NCI-H748 (cell line): ENCODE measurements at regions not wholly inside any gene's neighbourhood (a gene's known extent, or its start where the extent isn't known, plus 50 kb on each side); places are given as distances from the start of the nearest gene placed in this dataset.
"Not testable (repeated sequence)": the region's sequence is repeated elsewhere in the genome, so short reads cannot be mapped to it uniquely, and the experiment has no call there.

Source experiments
- DNase-seq: peaks from one replicate; lab custom pipeline; 2025; ENCODE audit not compliant: unreplicated experiment; lab: John Stamatoyannopoulos, UW

DNA sequence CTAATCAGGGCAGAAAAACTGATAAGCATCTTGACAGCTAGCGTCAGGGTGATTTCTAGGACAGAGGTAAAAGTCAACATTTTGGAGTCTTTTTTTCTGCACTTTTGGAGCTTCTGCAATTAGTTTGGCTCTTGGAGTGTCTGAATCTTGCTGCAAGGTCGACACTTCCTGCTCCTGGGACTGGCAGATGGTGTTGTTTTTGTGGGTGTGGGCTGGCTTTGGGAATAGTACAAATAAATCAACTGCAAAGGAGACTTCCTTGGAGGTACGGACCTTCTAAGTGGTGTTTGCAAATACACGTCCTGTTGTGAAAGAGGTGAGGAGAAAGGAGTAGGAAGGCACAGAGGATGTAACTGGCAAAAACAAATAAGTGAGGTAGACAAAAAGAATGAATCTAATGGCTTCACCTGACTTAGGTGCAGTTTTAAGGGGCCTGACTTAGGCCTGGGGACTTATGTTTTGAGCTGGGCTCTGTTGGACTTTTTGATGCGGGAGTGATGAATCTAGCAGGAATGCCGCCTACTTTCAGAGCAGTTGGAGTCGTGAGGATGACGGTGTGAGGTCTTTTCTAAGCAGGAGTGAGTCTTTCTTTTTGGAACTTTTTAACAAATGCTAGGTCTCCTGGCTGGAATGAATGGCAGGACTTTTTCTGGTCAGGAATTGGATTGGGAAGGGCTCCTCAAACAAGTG is 195.1 kb downstream of the OTOP1 start:
- DNase-seq, result not testable (repeated sequence)

DNA sequence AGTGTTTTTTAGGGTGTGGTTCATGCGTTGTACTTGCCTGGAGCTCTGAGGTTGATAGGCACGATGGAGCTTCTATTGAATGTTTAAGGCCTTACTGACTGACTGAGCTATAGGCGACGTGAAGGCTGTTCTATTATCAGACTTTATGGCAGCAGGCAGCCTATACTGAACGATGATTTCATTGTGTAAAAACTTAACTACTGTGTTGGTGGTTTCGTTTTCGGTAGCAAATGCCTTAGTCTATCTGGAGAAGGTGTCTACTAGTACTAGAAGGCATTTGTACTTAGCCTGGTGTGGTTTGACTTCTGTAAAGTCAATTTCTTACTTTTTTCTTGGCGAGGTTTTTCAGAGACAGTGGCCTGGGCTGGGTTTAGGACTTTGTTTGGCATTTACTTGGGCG is 194.4 kb downstream of the OTOP1 start:
- not testable (repeated sequence) for DNase-seq

DNA sequence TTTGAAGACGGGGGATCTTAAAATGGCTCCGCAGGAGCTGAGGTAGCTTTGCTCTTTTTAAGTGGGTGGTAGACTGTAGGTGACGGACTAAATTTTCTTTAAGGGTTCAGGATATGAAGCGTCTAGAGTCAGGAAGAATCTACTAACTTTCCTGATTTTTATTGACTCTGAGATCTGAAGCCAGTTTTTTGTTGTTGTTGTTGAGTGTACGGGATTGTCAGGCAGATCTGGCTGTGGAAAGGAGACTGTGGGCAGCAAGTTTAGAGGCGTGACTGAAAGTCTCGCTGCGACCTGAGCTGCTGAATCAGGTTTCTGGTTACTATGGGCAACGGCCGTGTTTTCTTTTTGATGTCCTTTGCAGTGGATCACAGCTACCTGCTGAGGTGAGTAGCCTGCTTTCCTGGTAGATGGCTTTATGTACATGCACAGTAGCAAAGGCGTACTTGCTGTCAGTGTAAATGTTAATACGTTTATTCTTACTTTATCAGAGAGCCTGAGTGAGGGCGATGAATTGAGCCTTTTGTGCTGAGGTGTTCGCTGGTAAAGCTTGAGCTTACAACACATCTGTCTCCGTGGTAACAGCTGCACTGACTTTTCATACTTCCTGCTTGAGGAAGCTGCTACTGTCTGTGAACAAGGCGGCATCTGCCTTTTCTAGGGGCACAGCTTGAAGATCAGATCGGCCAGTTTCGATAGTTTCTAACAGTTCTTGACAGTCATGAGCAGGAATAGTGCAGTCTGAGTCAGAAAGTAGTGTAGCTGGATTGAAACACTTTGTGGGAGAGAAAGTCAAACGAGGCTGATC is 193.7 kb downstream of the OTOP1 start:
- DNase-seq, result peak; percentile 8

DNA sequence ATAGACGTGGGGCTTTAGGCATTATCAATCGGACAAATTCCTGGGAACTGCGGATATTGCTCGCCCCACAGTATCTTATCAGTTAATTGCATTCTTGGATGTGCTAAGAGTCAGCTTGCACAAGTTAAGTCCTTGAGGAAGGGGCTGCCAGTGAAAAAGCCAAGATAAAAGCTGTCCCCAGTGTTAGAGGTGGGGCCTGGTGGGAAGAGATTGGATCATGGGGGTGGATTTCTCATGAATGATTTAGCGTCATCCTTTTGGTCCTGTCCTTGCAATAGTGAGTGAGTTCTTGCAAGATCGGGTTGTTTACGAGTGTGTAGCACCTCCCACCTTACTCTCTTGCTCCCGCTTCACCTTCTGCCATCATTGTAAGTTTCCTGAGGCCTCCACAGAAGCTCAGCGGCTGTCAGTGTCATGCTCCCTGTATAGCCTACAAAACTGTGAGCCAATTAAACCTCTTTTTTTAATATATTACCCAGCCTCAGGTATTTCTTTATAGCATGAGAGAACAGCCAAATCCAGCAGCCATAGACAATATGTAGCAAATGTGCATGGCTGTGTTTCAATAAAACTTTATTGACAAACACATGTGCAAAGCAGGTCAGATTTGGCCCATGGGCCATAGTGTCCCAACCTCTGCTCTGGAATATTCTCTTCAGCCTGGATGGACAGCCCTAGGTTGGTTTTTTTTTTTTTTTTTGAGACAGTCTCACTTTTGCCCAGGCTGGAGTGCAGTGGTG is 189.2 kb downstream of the OTOP1 start:
- DNase-seq, result not testable (repeated sequence)

DNA sequence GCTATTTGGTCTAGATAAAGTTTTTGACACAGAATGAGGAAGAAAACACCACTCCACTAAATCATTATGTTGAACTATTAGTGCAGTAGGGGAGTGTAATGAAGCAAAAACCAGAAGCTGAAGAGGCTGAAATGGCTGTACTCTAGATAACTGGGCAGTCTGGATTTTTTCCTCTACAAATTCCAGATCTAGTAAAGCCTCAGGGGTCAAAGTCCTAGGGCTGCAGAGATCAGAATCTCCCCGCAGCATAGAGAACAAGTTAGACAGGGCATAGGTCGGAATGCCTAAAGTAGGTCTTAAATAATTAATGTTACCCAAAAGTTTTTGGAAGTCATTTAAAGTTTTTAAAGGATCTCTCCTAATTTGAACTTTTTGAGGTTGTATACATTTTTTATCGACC is 180.9 kb downstream of the OTOP1 start:
- DNase-seq, result not testable (repeated sequence)

DNA sequence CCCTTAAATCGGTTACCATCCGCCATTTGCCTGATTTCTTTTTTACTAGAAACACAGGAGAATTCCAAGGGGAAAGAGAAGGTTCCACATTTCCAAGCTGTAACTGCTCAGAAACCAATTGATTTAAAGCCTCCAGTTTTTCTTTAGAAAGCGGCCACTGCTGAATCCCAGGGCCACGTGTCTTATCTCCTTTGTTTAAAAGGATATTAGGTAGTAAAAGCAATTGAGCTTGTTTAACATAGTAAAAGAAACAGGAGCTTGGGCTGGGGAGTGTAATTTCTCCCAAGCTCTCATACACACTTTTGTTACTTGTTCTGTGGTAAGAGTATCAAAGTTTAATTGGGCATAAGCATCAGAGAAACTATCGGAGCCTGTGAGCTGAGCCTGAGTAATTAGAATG is 180.0 kb downstream of the OTOP1 start:
- not testable (repeated sequence) for DNase-seq

DNA sequence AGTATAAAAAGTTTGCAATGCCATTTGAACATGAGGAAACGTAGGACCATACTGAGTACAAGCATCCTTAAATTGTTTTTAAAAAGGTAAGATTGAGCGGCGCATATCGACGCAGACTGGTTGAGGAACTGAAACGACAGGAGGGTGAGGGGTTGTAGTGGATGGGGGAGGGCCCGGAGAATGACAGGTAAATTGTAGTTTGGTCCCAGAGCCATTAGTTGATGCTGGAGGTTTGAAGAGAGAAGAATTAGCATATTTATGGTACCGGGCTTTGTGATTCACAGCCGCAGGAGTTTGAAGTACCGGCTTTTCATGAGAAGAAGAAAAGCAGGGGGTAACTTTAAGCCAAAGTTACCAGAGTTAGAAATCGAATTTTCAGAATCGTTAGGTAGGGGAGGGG is 179.5 kb downstream of the OTOP1 start:
- not testable (repeated sequence) for DNase-seq

DNA sequence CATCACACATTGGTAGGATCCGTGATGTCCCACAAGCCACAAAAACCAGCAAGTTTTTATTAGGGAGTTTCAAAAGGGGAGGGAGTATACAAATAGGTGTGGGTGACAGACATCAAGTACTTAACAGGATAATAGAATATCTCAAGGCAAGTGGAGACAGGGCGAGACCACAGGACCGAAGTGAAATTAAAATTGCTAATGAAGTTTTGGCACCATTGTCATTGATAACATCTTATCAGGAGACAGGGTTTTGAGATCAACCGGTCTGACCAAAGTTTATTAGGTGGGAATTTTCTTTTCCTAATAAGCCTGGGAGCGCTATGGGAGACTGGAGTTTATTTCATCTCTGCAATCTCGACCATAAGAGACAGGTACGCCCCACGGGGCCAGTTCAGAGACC is 178.5 kb downstream of the OTOP1 start:
- not testable (repeated sequence) for DNase-seq

DNA sequence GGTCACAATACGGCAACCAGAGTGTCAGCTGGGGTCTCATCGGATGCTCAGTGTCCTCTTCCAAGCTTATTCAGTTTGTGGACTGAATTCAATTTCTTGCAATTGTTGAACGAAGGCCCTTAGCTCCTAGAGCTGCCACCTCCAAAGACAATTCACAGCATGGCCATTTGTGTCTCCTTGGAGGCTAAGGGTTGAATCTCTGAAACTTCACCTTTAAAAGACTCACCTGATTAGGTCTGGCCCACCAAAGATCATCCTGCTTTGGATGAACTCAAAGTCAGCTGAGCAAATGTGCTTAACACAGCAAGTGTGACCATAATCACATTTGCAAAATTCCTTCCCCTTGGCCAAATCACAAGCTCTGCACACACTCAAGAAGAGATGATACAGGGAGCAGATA is 175.9 kb downstream of the OTOP1 start:
- not testable (repeated sequence) for DNase-seq

DNA sequence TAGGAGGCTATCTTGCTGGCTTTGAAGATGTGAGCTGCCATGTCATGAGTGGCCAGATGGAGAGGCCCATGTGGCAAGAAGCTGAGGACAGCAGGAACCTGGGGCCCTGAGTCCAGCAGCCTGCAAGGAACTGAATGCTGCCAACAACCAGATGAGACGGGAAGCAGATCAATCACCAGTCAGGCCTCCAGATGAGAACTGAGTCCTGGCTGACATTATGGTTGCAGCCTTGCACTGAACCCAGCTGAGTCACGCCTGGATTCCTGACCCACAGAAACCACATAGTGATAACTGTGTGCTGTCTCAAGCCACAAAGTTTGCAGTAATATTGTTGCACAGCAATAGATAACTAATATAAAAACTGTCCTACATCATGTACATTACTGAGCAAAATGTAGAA is 173.8 kb downstream of the OTOP1 start:
- DNase-seq, result not testable (repeated sequence)

DNA sequence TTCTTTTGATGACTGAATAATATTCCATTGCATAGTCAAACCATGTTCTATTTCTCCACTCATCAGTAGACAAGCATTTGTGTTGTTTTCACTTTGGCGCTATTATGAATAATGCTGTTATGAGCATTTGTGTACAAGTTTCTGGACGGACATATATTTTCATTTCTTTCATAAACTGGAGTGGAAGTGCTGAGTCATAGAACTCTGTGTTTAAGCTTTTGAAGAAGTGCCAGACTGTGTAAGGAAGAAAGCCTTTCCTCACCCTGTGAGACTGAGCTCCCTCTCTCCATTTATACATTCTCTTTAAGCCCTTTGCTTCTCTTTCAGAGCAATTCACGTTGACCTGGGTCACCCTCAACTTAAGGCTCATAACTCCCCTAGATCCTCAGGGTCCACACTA is 169.5 kb downstream of the OTOP1 start:
- not testable (repeated sequence) for DNase-seq

DNA sequence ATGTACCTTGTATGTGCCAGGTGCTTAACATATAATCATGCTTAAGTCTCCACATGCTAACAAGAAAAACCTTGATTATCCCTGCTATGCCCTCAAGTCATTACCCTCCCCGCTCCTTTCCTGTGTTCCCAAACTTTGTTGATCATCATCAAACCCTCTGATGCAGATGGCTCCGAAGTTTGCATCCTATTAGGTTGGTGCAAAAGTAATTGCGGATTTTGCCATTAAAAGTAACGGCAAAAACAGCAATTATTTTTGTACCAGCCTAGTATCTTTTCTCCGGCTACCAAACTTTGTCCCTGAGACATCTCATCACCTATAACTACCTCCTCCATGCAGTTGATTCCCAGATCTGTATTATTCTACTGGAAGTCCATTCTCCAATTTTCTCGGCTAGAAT is 142.6 kb downstream of the OTOP1 start:
- DNase-seq, result not testable (repeated sequence)

DNA sequence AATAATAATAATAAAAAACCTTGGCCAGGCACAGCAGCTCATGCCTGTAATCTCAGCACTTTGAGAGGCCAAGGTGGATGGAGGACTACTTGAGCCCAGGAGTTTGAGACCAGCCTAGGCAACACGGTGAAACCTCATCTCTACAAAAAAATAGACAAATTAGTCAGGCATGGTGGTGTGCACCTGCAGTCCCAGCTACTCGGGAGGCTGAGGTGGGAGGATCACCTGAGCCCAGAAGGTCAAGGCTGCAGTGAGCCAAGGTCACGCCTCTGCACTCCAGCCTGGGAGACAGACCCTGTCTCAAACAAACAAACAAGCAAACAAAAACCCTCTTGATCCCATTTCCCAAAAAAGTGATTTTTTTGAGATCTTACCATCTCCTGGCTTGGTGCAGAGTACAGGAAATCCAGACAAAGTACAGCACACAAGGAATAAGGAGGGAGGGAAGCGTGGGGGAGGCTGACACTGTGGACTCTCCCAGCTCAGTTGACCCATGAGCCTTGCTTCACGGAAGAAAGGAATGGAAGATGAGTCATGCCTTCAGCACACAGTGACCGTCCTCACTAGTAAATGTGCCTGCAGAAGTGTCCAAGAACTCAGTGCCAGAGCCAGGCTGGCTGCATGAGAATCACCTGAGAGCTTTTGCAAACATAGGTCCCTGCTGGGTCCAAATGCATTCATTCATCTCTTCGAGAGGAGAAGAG is 136.9 kb downstream of the OTOP1 start:
- not testable (repeated sequence) for DNase-seq

DNA sequence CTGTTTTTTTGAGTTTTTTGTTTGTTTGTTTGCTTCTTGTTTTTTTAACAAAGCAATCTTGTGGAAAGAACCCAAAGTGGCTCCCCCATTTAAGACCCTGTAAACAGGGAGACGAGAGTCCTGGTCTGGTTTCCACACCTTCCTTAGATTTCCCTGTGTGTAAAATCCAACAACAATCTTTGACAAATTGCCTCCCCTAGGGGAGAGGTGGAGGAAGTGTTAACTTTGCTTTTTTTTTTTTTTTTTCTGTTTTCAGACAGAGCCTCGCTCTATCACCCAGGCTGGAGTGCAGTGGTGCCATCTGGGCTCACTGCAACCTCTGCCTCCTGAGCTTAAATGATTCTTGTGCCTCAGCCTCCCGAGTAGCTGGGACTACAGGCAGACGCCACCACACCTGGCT is 136.0 kb downstream of the OTOP1 start:
- not testable (repeated sequence) for DNase-seq

DNA sequence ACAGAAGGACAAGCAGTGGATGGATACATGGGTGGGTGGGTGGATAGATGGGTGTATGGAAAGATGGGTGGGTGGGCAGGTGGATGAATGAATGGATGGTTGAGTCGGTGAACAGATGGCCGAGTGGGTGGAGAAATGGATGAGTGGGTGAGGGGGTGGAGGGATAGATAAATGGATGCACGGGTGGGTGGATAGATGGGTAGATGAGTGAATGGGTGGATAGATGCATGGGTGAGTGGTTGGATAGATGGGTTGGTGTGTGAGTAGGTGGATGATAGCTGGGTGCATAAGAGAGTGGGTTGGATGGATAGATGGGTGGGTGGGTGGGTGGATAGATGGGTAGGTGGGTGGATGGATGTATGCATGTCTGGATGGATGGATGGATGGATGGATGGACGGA is 134.6 kb downstream of the OTOP1 start:
- DNase-seq, result not testable (repeated sequence)

DNA sequence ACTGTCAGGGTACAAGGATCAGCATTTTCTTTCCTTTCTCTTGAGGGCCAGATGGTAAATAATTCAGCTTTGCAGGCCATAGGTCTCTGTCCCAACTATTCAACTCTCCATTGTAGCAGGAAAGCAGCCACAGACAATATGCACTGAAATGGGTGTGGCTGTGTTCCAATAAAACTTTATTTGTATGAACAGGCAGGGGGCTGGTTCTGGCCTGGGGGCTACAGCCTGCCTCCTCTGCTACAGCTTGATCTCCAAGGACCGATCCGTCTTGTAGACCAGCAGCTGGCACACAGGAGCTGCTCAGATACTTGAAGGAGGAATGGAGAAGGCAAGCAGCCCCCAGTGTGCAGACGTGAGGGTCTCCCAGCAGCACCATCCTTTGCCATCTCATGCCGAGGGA is 127.1 kb downstream of the OTOP1 start:
- DNase-seq, result not testable (repeated sequence)

DNA sequence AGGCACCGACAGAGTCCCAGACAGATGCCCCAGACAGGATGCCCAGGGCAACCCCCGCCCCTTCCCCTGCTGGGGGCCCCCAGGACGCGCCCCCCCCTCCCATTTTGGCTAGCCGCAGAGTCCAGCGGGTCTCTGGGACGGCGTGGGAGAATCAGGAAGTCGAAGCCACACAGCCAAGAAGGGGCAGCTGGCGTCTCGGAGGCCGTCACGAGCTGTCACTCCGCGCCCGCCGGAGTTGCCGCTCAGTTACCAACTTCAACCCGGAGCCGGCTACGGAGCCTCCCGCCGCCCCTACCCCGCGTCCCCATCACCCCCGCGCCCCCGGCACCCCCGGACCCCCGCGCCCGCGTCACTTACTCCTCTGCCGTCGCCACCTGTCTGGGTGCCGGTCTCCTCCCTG is 119.8 kb downstream of the OTOP1 start:
- peak; percentile 0 for DNase-seq

DNA sequence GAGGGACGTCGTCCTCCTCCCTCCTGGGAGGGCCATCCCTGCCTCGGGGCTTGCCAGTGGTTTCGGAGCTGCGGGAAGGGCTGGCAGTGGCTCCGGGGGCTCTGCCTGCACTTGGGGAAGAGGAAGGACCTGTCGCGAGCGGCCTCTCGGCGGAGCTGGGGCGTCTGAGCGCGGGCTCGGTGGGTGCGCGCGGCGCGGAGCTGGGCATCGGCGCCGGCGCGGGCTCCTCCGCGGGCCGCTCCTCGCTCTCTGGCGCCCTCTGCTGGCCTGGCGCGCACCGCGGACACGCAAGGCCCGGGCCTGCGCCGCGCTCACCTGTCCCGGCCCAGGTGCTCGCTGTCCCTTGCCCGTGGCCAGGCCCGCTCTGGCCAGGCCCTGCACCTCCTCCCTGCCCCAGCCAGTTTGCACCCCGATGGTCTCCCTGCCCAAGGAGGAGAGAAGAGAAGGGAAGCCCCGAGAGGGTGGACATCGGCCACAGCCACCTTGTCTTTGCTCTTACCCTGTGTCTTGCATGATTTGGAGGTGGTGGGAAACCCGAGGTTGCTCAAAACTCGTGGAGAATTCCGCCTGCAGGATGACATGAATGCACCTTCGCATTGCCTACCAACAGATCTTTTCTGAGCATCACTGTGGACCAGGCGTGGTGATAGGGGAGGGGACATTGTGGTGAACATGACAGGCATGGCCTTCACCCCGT is 119.2 kb downstream of the OTOP1 start:
- DNase-seq, result peak; percentile 11

DNA sequence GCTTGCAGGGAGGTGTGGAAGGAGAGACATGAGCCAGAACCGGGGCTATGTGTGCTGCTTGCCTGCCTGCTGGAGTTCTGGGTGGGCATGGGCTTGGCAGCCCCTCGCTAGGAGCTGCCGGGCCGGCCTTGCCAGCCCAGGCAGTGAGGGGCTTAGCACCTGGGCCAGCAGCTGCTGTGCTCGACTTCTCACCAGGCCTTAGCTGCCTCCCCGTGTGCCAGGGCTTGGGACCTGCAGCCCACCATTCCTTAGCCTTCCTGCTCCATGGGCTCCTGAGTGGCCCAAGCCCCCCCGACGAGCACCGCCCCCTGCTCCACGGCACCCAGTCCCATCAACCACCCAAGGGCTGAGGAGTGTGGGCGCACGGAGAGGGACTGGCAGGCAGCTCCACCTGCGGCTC is 111.3 kb downstream of the OTOP1 start:
- not testable (repeated sequence) for DNase-seq

DNA sequence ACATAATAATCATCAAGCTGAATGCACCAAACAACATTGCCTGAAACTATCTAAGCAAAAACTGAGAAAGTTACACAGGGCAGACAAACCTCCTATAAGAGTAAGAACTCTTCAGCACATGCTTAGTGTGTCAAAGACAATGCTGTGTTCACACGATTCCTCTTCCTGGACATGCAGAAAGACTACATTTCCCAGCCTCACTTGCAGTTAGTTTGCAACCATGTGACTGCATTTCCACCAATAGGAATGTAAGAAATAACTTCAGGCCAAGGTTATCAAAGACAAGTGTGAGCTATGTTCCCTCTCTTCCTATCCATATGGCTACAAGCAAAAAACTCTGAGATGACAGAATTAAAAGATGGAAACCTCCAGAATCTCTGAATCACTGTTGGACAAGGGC is 109.8 kb downstream of the OTOP1 start:
- DNase-seq, result not testable (repeated sequence)
